HL-60 (cell line): ENCODE measurements at regions not wholly inside any gene's neighbourhood (a gene's known extent, or its start where the extent isn't known, plus 50 kb on each side); places are given as distances from the start of the nearest gene placed in this dataset.

Experiments used
- DNase-seq, 2 experiments: peaks; one replicate each; pipeline ENCODE4 v3.0.0-alpha.2; 2010 to 2020; ENCODE audit warnings: low read depth in 1 of 2, low spot score in 1 of 2
- H3K27ac ChIP-seq: fragments of 250-450 bp; sonication (Bioruptor Pico); replicated peaks from 2 replicates; pipeline ENCODE4 v1.5.1; 2020; ENCODE audit warnings: mild to moderate bottlenecking, moderate library complexity
- H3K27me3 ChIP-seq: fragments of 250-450 bp; sonication (Bioruptor Pico); 2 replicates; pipeline ENCODE4 v1.5.1; 2021; ENCODE audit warnings: mild to moderate bottlenecking, moderate library complexity; ENCODE audit not compliant: insufficient read depth, poor library complexity, severe bottlenecking
- H3K4me3 ChIP-seq: replicated peaks from 2 replicates; pipeline ENCODE4 v1.5.1; 2011; ENCODE audit warnings: mild to moderate bottlenecking, control low read depth, low read length; ENCODE audit not compliant: insufficient read depth
- GABPA ChIP-seq: IDR thresholded peaks from 2 replicates; pipeline ENCODE4 v1.6.1; 2012; ENCODE audit warnings: low read depth
- POLR2AphosphoS5 ChIP-seq: IDR thresholded peaks from 2 replicates; pipeline ENCODE4 v1.6.1; 2012; ENCODE audit warnings: low read depth
- SPI1 ChIP-seq: IDR thresholded peaks from 2 replicates; pipeline ENCODE4 v1.6.1; 2012; ENCODE audit warnings: low read depth, mild to moderate bottlenecking, borderline replicate concordance
- TF ChIP-seq, protein P1 (sequence below): IDR thresholded peaks from one replicate; pipeline ENCODE4 v1.5.1; 2011; ENCODE audit warnings: low read length, control low read depth, inconsistent platforms; ENCODE audit not compliant: insufficient read depth
- TF ChIP-seq, protein P2 (sequence below): IDR thresholded peaks from 2 replicates; pipeline ENCODE4 v1.6.1; 2012; ENCODE audit warnings: low read depth; ENCODE audit not compliant: insufficient replicate concordance

DNA sequence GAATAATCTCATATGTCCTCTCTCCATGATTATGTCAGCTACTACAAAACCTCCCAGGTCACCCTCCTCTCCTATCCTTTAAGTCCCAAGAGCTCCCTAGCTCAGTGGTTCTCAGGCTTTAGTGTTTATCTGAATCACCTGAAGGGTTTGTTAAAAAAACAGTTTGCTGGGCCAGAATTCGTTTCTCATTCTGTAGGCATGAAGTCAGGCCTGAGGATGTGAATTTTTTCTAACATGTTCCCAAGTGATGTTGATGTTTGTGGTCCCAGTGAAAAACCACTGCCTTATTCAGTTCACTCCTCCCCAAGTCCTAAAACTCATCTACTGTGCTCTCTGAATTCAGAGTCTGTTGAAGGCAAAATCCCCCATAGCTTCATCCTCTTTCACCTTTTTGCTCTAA, 241.4 kb downstream of the ETNK1 start:
- DNase-seq: no peak
- TF ChIP-seq, protein P1, sequence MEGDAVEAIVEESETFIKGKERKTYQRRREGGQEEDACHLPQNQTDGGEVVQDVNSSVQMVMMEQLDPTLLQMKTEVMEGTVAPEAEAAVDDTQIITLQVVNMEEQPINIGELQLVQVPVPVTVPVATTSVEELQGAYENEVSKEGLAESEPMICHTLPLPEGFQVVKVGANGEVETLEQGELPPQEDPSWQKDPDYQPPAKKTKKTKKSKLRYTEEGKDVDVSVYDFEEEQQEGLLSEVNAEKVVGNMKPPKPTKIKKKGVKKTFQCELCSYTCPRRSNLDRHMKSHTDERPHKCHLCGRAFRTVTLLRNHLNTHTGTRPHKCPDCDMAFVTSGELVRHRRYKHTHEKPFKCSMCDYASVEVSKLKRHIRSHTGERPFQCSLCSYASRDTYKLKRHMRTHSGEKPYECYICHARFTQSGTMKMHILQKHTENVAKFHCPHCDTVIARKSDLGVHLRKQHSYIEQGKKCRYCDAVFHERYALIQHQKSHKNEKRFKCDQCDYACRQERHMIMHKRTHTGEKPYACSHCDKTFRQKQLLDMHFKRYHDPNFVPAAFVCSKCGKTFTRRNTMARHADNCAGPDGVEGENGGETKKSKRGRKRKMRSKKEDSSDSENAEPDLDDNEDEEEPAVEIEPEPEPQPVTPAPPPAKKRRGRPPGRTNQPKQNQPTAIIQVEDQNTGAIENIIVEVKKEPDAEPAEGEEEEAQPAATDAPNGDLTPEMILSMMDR: no peak
- no peak for TF ChIP-seq SPI1
- no peak for TF ChIP-seq POLR2AphosphoS5
- no peak for TF ChIP-seq GABPA
- TF ChIP-seq, protein P2, sequence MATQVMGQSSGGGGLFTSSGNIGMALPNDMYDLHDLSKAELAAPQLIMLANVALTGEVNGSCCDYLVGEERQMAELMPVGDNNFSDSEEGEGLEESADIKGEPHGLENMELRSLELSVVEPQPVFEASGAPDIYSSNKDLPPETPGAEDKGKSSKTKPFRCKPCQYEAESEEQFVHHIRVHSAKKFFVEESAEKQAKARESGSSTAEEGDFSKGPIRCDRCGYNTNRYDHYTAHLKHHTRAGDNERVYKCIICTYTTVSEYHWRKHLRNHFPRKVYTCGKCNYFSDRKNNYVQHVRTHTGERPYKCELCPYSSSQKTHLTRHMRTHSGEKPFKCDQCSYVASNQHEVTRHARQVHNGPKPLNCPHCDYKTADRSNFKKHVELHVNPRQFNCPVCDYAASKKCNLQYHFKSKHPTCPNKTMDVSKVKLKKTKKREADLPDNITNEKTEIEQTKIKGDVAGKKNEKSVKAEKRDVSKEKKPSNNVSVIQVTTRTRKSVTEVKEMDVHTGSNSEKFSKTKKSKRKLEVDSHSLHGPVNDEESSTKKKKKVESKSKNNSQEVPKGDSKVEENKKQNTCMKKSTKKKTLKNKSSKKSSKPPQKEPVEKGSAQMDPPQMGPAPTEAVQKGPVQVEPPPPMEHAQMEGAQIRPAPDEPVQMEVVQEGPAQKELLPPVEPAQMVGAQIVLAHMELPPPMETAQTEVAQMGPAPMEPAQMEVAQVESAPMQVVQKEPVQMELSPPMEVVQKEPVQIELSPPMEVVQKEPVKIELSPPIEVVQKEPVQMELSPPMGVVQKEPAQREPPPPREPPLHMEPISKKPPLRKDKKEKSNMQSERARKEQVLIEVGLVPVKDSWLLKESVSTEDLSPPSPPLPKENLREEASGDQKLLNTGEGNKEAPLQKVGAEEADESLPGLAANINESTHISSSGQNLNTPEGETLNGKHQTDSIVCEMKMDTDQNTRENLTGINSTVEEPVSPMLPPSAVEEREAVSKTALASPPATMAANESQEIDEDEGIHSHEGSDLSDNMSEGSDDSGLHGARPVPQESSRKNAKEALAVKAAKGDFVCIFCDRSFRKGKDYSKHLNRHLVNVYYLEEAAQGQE: no peak

DNA sequence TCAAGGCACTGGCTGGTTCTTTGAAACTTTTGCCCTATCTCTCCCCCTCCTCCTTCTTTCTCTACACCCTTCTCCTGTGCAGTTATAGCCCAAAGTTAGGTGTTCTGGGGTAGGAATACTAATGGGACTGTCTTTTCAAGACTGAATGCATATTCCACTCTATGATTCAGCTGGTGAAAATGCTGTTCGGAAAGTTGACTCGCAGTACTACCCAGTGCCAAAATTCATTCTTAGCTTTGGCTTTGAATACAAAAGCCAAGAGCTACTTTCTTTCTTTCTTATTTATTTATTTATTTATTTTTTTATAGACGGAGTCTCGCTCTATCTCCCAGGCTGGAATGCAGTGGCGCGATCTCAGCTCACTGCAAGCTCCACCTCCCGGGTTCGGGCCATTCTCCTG, 249.2 kb downstream of the ETNK1 start:
- no peak for TF ChIP-seq POLR2AphosphoS5
- no peak for TF ChIP-seq GABPA
- TF ChIP-seq SPI1: no peak
- TF ChIP-seq, protein P2: no peak
- TF ChIP-seq, protein P1: no peak

More for the DNA sequence above, 241.4 kb downstream of the ETNK1 start:
- Histone ChIP-seq H3K4me3 (no peak overlapping the region), H3K27ac (no peak overlapping the region), H3K27me3 (no peaks in the 10 kb centered on the region)

DNA sequence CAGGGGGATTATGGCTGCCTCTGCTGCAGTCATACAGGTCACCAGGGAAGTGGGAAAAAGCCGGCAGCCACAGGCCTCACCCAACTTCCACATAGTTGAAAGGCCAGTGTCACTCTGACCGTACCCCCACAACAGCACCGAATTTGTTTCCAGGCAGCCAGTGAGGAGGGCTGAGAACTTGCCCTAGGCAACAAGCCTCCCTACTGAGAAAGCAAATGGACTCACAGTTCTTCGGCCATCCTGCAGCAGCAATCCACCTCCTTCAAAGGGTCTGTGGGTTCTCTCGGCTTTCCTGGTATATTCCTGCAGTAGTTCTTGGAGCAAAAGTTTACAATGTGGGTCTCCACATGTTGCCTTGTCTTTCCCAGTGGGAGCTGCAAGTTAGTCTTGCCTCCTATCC, 251.3 kb downstream of the ETNK1 start:
- Histone ChIP-seq H3K27me3 (no peaks in the 10 kb centered on the region), H3K27ac (no peak overlapping the region), H3K4me3 (no peak overlapping the region)
- no peak for DNase-seq
- no peak for TF ChIP-seq GABPA
- TF ChIP-seq, protein P1: no peak
- TF ChIP-seq, protein P2: no peak

More for the DNA sequence above, 249.2 kb downstream of the ETNK1 start:
- Histone ChIP-seq H3K4me3 (no peak overlapping the region), H3K27me3 (no peaks in the 10 kb centered on the region), H3K27ac (no peak overlapping the region)
- no peak for DNase-seq
